Ascending aorta (tissue), 2 donors: ENCODE measurements at regions not wholly inside any gene's neighbourhood (a gene's known extent, or its start where the extent isn't known, plus 50 kb on each side); places are given as distances from the start of the nearest gene placed in this dataset.

Source experiments
- DNase-seq, 2 donors: peaks; one replicate each; pipeline ENCODE4 v3.0.0-alpha.2; 2019; ENCODE audit warnings: low spot score in 2 of 2
- H3K27ac ChIP-seq, 2 donors: fragments of 200-600 bp; sonication (generic); one replicate each; pipeline ENCODE4 v1.5.1; 2016 to 2017; ENCODE audit warnings: mild to moderate bottlenecking in 1 of 2
- H3K27me3 ChIP-seq: fragments of 200-600 bp; sonication (generic); one replicate; pipeline ENCODE4 v1.5.1; 2017
- H3K36me3 ChIP-seq, 2 donors: fragments of 200-600 bp; sonication (generic); one replicate each; pipeline ENCODE4 v1.5.1; 2016
- H3K4me1 ChIP-seq, 2 donors: fragments of 200-600 bp; sonication (generic); one replicate each; pipeline ENCODE4 v1.5.1; 2016 to 2017; ENCODE audit warnings: mild to moderate bottlenecking in 1 of 2
- H3K4me3 ChIP-seq, 2 donors: fragments of 200-600 bp; sonication (generic); one replicate each; pipeline ENCODE4 v1.5.1; 2016 to 2017; ENCODE audit warnings: mild to moderate bottlenecking in 1 of 2
- H3K9me3 ChIP-seq, 2 donors: fragments of 200-600 bp; sonication (generic); one replicate each; pipeline ENCODE4 v1.5.1; 2016
- intact Hi-C: fragments of 100-400 bp; cut with DNase I; formaldehyde crosslinking; loops from one replicate; pipeline ENCODE4 v1.15.1; 2023
- TF ChIP-seq, protein P1 (sequence below), 3 experiments: fragments of 200-600 bp in 2 of 3; fragments of 450-650 bp in 1 of 3; sonication (generic) in 2 of 3; IDR thresholded peaks; one replicate each; pipeline ENCODE4 v1.5.1; 2016 to 2019; ENCODE audit warnings: antibody characterized with exemption in 3 of 3, mild to moderate bottlenecking in 1 of 3, moderate library complexity in 1 of 3

DNA sequence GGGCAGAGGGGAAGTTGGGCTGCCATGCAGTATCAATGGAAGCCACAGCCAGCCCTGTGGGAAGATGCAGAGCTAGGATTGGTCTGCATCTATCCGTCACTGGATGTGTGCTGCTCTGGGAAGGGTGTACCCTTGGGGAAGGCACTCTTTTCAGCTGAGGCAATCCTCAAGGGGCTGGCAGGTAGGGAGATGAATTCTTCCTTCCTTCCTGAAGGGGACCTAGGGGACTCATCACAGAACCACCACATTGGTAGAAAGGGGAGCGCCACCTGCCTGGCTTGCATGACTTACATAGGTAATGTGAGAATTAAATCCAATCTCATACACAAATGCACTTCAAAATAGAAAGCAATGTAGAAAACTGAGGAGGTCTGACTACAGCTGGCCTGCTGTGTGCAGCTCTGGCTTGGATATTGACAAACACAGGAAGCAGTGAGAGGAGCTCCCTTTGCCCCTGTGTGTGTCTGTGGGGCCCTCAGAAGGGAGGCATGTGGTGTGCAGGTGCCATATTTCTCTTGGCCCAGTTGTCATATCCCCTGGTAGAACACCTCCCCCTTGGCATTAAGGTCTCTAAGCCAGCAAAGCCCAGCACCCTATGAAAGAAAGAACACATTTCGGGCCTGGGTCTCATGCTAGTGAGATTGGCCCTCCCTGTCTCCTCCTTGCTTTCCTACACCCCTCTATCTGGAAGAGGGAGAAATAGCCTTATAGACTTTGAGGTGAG, 260.3 kb upstream of the MOCS1 start:
- Histone ChIP-seq H3K4me1 (no peaks in the 10 kb centered on the region), H3K36me3 (no peaks in the 10 kb centered on the region), H3K9me3 (no peaks in the 10 kb centered on the region), H3K4me3 (no peak overlapping the region), H3K27me3 (no peaks in the 10 kb centered on the region), H3K27ac (no peak overlapping the region)
- intact Hi-C loops: no loop called here
- TF ChIP-seq, protein P1, sequence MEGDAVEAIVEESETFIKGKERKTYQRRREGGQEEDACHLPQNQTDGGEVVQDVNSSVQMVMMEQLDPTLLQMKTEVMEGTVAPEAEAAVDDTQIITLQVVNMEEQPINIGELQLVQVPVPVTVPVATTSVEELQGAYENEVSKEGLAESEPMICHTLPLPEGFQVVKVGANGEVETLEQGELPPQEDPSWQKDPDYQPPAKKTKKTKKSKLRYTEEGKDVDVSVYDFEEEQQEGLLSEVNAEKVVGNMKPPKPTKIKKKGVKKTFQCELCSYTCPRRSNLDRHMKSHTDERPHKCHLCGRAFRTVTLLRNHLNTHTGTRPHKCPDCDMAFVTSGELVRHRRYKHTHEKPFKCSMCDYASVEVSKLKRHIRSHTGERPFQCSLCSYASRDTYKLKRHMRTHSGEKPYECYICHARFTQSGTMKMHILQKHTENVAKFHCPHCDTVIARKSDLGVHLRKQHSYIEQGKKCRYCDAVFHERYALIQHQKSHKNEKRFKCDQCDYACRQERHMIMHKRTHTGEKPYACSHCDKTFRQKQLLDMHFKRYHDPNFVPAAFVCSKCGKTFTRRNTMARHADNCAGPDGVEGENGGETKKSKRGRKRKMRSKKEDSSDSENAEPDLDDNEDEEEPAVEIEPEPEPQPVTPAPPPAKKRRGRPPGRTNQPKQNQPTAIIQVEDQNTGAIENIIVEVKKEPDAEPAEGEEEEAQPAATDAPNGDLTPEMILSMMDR (IDR thresholded peaks at IDR 0.05): no peak
- no peak for DNase-seq

DNA sequence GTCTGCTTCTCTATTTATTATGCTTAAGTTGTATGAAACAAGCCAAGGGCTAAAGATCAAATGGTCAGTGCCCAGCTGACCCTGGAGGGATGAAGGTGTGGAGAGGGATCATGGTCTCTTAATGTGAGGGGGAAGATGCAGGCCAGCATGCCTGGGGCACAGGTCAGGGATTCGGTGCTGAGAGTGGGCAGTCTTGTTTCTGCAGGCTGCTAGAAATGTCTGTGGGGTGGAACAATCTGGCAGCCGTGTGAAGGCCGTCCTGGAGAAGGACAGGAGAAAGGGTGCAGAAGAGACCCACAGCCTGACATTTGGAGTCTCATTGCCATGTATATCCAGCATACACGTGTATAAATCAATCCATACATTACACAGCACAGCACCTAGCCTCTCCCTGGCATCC, 258.3 kb upstream of the MOCS1 start:
- no peak for DNase-seq

DNA sequence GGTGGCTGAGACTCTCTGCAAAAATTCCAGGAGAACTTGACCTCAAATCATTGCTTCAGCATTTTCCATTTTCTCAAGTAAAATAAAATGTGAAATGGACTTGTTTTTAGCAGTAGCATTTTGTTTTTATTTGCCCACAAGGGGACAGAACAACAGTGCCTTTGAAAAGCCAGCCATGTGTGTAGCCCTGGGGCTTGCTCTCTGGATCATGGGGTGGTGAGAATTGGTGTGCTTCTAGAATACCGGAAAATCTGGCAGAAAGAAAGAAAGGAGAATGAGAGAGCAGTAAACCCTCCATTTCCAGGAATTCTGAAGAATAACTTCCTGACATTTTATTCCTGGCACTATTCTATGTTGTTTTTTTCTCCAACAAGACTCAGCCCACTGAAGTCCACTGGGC, 254.7 kb upstream of the MOCS1 start:
- Histone ChIP-seq H3K27me3 (no peaks in the 10 kb centered on the region), H3K9me3 (peaks cover 0 to 5% of the 10 kb centered on the region in 2 donors), H3K36me3 (no peaks in the 10 kb centered on the region), H3K4me1 (no peaks in the 10 kb centered on the region), H3K4me3 (no peak overlapping the region), H3K27ac (no peak overlapping the region)
- DNase-seq: no peak
- intact Hi-C loops: no loop called here
- TF ChIP-seq, protein P1 (IDR thresholded peaks at IDR 0.05): no peak

More for the DNA sequence above, 258.3 kb upstream of the MOCS1 start:
- TF ChIP-seq, protein P1 (IDR thresholded peaks at IDR 0.05): no peak
- Histone ChIP-seq H3K27ac (no peak overlapping the region), H3K27me3 (no peaks in the 10 kb centered on the region), H3K36me3 (no peaks in the 10 kb centered on the region), H3K4me1 (no peaks in the 10 kb centered on the region), H3K4me3 (no peak overlapping the region), H3K9me3 (no peaks in the 10 kb centered on the region)
- intact Hi-C loops: no loop called here

DNA sequence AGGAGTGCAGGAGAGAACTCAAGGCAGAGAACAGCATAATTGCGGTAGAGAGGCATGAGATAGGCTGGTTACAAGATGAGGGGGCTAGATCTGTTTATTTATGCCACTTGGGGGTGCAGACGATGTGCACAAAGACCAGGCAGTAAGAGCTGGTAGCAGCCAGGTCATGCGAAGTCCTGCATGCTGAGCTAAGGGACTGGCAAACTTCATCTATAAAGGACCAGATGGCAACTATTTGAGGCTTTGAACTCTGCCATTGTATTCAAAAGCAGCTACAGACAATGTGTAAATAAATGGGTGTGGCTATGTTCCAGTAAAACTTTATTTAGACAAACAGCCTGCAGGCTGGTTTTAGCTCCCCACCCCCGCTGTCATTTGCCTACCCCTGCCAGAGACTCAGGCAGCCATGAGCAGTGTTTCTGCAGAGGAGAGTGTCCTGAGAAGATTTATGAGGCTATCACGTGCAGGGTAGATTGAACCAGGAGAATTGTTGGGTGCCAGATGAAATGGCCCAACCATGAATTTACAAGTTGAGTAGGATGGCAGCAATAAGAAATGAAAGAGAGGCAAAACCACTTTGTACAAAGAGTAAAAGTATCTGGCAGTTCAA, 253.4 kb upstream of the MOCS1 start:
- Histone ChIP-seq H3K36me3 (no peaks in the 10 kb centered on the region), H3K4me1 (no peaks in the 10 kb centered on the region), H3K4me3 (no peak overlapping the region), H3K27ac (no peak overlapping the region), H3K27me3 (no peaks in the 10 kb centered on the region), H3K9me3 (peaks cover 0 to 7% of the 10 kb centered on the region in 2 donors)
- intact Hi-C loops: no loop called here
- TF ChIP-seq, protein P1 (IDR thresholded peaks at IDR 0.05): no peak
- DNase-seq: no peak

DNA sequence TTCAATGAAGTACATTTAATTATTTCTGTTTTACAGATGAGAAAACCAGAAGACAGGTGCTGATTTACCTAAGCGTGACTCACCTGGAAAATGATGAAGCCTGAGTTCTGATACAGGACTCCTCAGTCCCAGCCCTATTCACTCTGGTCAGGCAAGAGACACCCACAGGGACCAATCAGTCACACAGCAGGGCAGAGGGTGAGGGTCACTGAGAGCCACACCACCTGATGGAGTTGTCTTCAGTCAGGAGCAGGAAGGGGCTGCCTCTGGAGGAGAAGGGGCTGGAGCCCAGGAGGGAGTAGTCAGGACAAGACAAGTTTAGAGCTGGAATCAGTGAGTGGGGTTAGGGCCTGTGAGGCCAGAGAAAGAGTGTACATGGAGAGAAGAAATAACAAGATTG, 251.2 kb upstream of the MOCS1 start:
- TF ChIP-seq, protein P1 (IDR thresholded peaks at IDR 0.05): no peak
- Histone ChIP-seq H3K9me3 (peaks cover 0 to 7% of the 10 kb centered on the region in 2 donors), H3K27me3 (no peaks in the 10 kb centered on the region), H3K4me1 (no peaks in the 10 kb centered on the region), H3K27ac (no peak overlapping the region), H3K36me3 (no peaks in the 10 kb centered on the region), H3K4me3 (no peak overlapping the region)
- intact Hi-C loops: no loop called here
- no peak for DNase-seq
